HepG2 (cell line): ENCODE measurements at regions not wholly inside any gene's neighbourhood (a gene's known extent, or its start where the extent isn't known, plus 50 kb on each side); places are given as distances from the start of the nearest gene placed in this dataset.

Source experiments
- ATAC-seq: fragments of 200-7000 bp; cut with Tn5 transposase; 3 replicates; pipeline ENCODE4 v1.9.1; 2020; ENCODE audit warnings: mild to moderate bottlenecking, moderate library complexity
- BruUV-seq: library from RNA; stranded (reverse); fragments of 400-500 nt; replicated peaks from 2 replicates; lab custom pipeline; 2021; lab: Mats Ljungman, UMichigan
- CTCF ChIA-PET: fragments of 300-600 bp; formaldehyde crosslinking; extraction: SDS; loops from one replicate; lab custom pipeline; 2021; ENCODE audit warnings: low total read pairs, inconsistent platforms, low intra/inter-chr PET ratio; lab: Yijun Ruan, JAX
- POLR2A ChIA-PET: fragments of 350-600 bp; sonication (Branson Sonifier 250); formaldehyde crosslinking; loops from one replicate; lab custom pipeline; 2020; ENCODE audit warnings: antibody characterized with exemption, inconsistent platforms; lab: Yijun Ruan, JAX
- DNase-seq: peaks from one replicate; pipeline ENCODE4 v3.0.0-alpha.2; 2015; ENCODE audit warnings: low spot score
- FAIRE-seq: peaks from 3 replicates; lab custom pipeline; 2011; peaks lifted over from hg19 to GRCh38; lab: Jason Lieb, UNC
- H2AFZ ChIP-seq: one replicate; pipeline ENCODE4 v1.6.1; 2011; ENCODE audit warnings: low read length, inconsistent platforms
- H3K27ac ChIP-seq: fragments of 300-600 bp; 3 replicates; pipeline ENCODE4 v1.8.0; 2011; ENCODE audit warnings: mixed run types, mild to moderate bottlenecking, mixed read lengths, low read length, inconsistent platforms; ENCODE audit not compliant: insufficient read depth; ENCODE audit errors: extremely low read length
- H3K27me3 ChIP-seq, 2 experiments: fragments of 200-600 bp in 1 of 2; 2 replicates in 1 of 2; 3 replicates in 1 of 2; pipeline versions ENCODE4 v1.6.0 to v1.8.0; 2011; ENCODE audit warnings: low read length in 2 of 2, mild to moderate bottlenecking in 2 of 2, moderate library complexity in 2 of 2, inconsistent platforms in 1 of 2; ENCODE audit not compliant: insufficient read depth in 2 of 2, control insufficient read depth in 1 of 2
- H3K36me3 ChIP-seq, 2 experiments: fragments of 200-600 bp in 1 of 2; replicated peaks in 1 of 2; 2 replicates in 1 of 2; 3 replicates in 1 of 2; pipeline versions ENCODE4 v1.5.1 to v1.8.0; 2011; ENCODE audit warnings: low read length in 2 of 2, inconsistent platforms in 1 of 2; ENCODE audit not compliant: insufficient read depth in 2 of 2, control insufficient read depth in 1 of 2
- H3K4me1 ChIP-seq: 2 replicates; pipeline ENCODE4 v1.5.1; 2012; ENCODE audit warnings: low read length, inconsistent platforms; ENCODE audit not compliant: insufficient read depth
- H3K4me2 ChIP-seq: 2 replicates; pipeline ENCODE4 v1.6.0; 2011; ENCODE audit warnings: low read depth, low read length, inconsistent platforms
- H3K4me3 ChIP-seq, 3 experiments: fragments of 200-600 bp in 1 of 3; sonication (generic), shearing (Covaris generic) in 1 of 3; replicated peaks in 1 of 3; 2 replicates each; pipeline ENCODE4 v1.5.1; 2011 to 2016; ENCODE audit warnings: low read length in 3 of 3, inconsistent platforms in 2 of 3, low read depth in 2 of 3, mild to moderate bottlenecking in 2 of 3, control low read depth in 1 of 3, mixed read lengths in 1 of 3; ENCODE audit not compliant: insufficient read depth in 1 of 3
- H3K79me2 ChIP-seq: one replicate; pipeline ENCODE4 v1.6.1; 2011; ENCODE audit warnings: low read length, inconsistent platforms; ENCODE audit not compliant: insufficient read depth
- H3K9ac ChIP-seq: 2 replicates; pipeline ENCODE4 v1.6.0; 2011; ENCODE audit warnings: mild to moderate bottlenecking, low read depth, low read length, inconsistent platforms; ENCODE audit not compliant: insufficient read depth
- H3K9me3 ChIP-seq: 2 replicates; pipeline ENCODE4 v1.5.1; 2012; ENCODE audit warnings: mild to moderate bottlenecking, low read length
- H4K20me1 ChIP-seq: 2 replicates; pipeline ENCODE4 v1.6.0; 2011; ENCODE audit warnings: inconsistent platforms, mild to moderate bottlenecking, low read length, moderate library complexity; ENCODE audit not compliant: insufficient read depth
- GLI4 ChIP-seq: sonication (generic); formaldehyde crosslinking; IDR thresholded peaks from 2 replicates; pipeline ENCODE4 v1.5.1; 2020; ENCODE audit warnings: missing genetic modification reagents, mild to moderate bottlenecking, moderate library complexity, borderline replicate concordance
- MEIS1 ChIP-seq: sonication (generic); formaldehyde crosslinking; IDR thresholded peaks from 2 replicates; pipeline ENCODE4 v1.9.0; 2021; ENCODE audit warnings: mild to moderate bottlenecking, missing genetic modification reagents, moderate library complexity, borderline replicate concordance
- MIXL1 ChIP-seq: IDR thresholded peaks from 2 replicates; pipeline ENCODE4 v1.6.1; 2016
- NCOA2 ChIP-seq: sonication (generic); formaldehyde crosslinking; IDR thresholded peaks from 2 replicates; pipeline ENCODE4 v1.8.0; 2022; ENCODE audit warnings: inconsistent platforms
- NR1H2 ChIP-seq: sonication (generic); formaldehyde crosslinking; IDR thresholded peaks from 2 replicates; pipeline ENCODE4 v1.8.1; 2022; ENCODE audit warnings: low read depth, missing genetic modification reagents, borderline replicate concordance
- PHF8 ChIP-seq: sonication (generic); formaldehyde crosslinking; IDR thresholded peaks from 2 replicates; pipeline ENCODE4 v1.5.0; 2020; ENCODE audit warnings: missing genetic modification reagents
- RBM22 ChIP-seq: fragments of 200-400 bp; formaldehyde crosslinking; optimal IDR thresholded peaks from 2 replicates; pipeline ENCODE3; 2017; ENCODE audit warnings: mild to moderate bottlenecking, low read length, moderate library complexity
- SAFB2 ChIP-seq: sonication (generic); formaldehyde crosslinking; IDR thresholded peaks from 2 replicates; pipeline ENCODE4 v1.5.1; 2020; ENCODE audit warnings: missing genetic modification reagents, low read depth, mild to moderate bottlenecking, borderline replicate concordance
- SIX4 ChIP-seq: sonication (generic); formaldehyde crosslinking; IDR thresholded peaks from 2 replicates; pipeline ENCODE4 v1.4.0; 2020; ENCODE audit warnings: missing genetic modification reagents
- SP140L ChIP-seq: sonication (generic); formaldehyde crosslinking; IDR thresholded peaks from 2 replicates; pipeline ENCODE4 v1.4.0; 2020; ENCODE audit warnings: missing genetic modification reagents, borderline replicate concordance
- ZC3H13 ChIP-seq: sonication (generic); formaldehyde crosslinking; IDR thresholded peaks from 2 replicates; pipeline ENCODE4 v1.8.1; 2023; ENCODE audit warnings: mild to moderate bottlenecking, missing genetic modification reagents, moderate library complexity
- ZFP62 ChIP-seq: sonication (generic); formaldehyde crosslinking; IDR thresholded peaks from 2 replicates; pipeline ENCODE4 v1.4.0; 2020; ENCODE audit warnings: missing genetic modification reagents
- ZIK1 ChIP-seq: sonication (generic); formaldehyde crosslinking; IDR thresholded peaks from 2 replicates; pipeline ENCODE4 v1.5.0; 2020; ENCODE audit warnings: mild to moderate bottlenecking, low read depth, missing genetic modification reagents, borderline replicate concordance
- ZNF17 ChIP-seq: sonication (generic); formaldehyde crosslinking; IDR thresholded peaks from 2 replicates; pipeline ENCODE4 v1.5.0; 2020; ENCODE audit warnings: mild to moderate bottlenecking, missing genetic modification reagents
- ZNF263 ChIP-seq: sonication (generic); formaldehyde crosslinking; IDR thresholded peaks from 2 replicates; pipeline ENCODE4 v1.4.0; 2020; ENCODE audit warnings: missing genetic modification reagents
- ZNF3 ChIP-seq: IDR thresholded peaks from 2 replicates; pipeline ENCODE4 v1.7.0; 2017; ENCODE audit warnings: inconsistent platforms
- ZNF343 ChIP-seq: sonication (generic); formaldehyde crosslinking; IDR thresholded peaks from 2 replicates; pipeline ENCODE4 v1.4.0; 2020; ENCODE audit warnings: mild to moderate bottlenecking, missing genetic modification reagents
- ZNF589 ChIP-seq: sonication (generic); formaldehyde crosslinking; conservative IDR thresholded peaks from 2 replicates; pipeline ENCODE4 v1.8.0; 2022; ENCODE audit warnings: mild to moderate bottlenecking, moderate library complexity, missing genetic modification reagents
- ZNF780A ChIP-seq: sonication (generic); formaldehyde crosslinking; IDR thresholded peaks from 2 replicates; pipeline ENCODE4 v1.8.0; 2022; ENCODE audit warnings: mild to moderate bottlenecking, missing genetic modification reagents, moderate library complexity
- WGBS: methylation state at CpG from one replicate; pipeline ENCODE4 v1.1.6; 2017; ENCODE audit warnings: low lambda C conversion rate; 5-methylcytosine and 5-hydroxymethylcytosine counted together
- in situ Hi-C: cut with HindIII; loops from 2 replicates; pipeline ENCODE4 v1.10.0; 2017; ENCODE audit warnings: low pct_unique_long_range_greater_than_20kb; ENCODE audit not compliant: extremely low pct_ligation_motif_present
- intact Hi-C: fragments of 100-400 bp; cut with micrococcal nuclease; formaldehyde crosslinking; loops from one replicate; pipeline ENCODE4 v1.10.0; 2022; ENCODE audit not compliant: unreplicated experiment
- TF ChIP-seq, protein P1 (sequence below): sonication (generic); formaldehyde crosslinking; IDR thresholded peaks from 2 replicates; pipeline ENCODE4 v1.4.0; 2020; ENCODE audit warnings: missing genetic modification reagents
- TF ChIP-seq, protein P2 (sequence below): sonication (generic); formaldehyde crosslinking; IDR thresholded peaks from 2 replicates; pipeline ENCODE4 v1.4.0; 2020; ENCODE audit warnings: missing genetic modification reagents
- TF ChIP-seq, protein P3 (sequence below): sonication (generic); formaldehyde crosslinking; IDR thresholded peaks from 2 replicates; pipeline ENCODE4 v1.5.0; 2020; ENCODE audit warnings: mild to moderate bottlenecking, missing genetic modification reagents
- TF ChIP-seq, protein P4 (sequence below): sonication (generic); formaldehyde crosslinking; IDR thresholded peaks from 2 replicates; pipeline ENCODE4 v1.8.0; 2022; ENCODE audit warnings: missing genetic modification reagents, low read depth, mild to moderate bottlenecking, borderline replicate concordance

DNA sequence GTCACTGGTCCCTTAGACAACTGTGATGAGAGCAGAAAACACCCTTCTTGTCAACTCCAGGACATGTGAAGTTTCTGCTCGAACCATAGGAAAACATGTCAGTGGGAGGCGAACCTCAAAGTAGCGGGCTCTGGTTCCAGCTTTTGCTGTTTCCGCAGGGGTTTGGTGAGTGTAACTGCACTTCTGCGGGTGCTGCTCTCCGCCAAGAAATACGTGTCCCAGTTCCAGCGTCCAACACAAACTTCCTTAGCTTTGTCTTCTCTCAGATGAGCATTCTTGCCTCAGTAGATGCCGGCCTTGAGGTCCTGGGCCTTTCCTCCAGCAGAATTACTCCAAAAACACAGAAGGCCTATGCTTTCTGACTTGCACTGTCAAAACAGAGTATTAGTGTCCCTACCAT lies 156.3 kb downstream of the FNDC1 start (continued):
- no peak for TF ChIP-seq ZNF780A (CRISPR knock-in tag)
- TF ChIP-seq ZIK1 (CRISPR knock-in tag), result no peak
- TF ChIP-seq, protein P1, sequence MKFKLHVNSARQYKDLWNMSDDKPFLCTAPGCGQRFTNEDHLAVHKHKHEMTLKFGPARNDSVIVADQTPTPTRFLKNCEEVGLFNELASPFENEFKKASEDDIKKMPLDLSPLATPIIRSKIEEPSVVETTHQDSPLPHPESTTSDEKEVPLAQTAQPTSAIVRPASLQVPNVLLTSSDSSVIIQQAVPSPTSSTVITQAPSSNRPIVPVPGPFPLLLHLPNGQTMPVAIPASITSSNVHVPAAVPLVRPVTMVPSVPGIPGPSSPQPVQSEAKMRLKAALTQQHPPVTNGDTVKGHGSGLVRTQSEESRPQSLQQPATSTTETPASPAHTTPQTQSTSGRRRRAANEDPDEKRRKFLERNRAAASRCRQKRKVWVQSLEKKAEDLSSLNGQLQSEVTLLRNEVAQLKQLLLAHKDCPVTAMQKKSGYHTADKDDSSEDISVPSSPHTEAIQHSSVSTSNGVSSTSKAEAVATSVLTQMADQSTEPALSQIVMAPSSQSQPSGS (CRISPR knock-in tag), result no peak
- TF ChIP-seq, protein P2, sequence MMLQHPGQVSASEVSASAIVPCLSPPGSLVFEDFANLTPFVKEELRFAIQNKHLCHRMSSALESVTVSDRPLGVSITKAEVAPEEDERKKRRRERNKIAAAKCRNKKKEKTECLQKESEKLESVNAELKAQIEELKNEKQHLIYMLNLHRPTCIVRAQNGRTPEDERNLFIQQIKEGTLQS (CRISPR knock-in tag), result no peak
- TF ChIP-seq ZFP62 (CRISPR knock-in tag), result no peak
- no peak for TF ChIP-seq SP140L (CRISPR knock-in tag)
- TF ChIP-seq SAFB2 (CRISPR knock-in tag), result no peak
- no peak for TF ChIP-seq NR1H2 (CRISPR knock-in tag)
- no peak for TF ChIP-seq ZNF17 (CRISPR knock-in tag)
- no peak for TF ChIP-seq GLI4 (CRISPR knock-in tag)
- TF ChIP-seq NCOA2 (CRISPR knock-in tag), result no peak

DNA sequence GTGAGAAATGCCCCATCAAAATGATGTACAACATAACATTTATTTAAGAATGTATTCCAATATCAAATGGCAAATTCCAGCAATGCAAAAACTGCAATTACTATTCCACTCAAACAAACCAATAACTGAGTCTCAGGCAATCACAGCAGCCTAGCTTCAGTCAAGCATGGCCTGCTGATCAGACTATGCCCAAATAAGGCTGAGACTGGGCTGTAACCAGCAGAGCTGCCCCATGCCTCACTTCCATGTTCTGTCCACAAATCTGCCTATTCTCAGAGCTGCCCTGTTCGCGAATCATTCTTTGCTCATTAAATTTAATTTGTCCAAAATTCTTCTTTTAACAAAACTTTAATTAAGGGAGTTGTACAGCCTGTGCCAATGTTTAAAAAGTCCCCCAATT lies 155.4 kb downstream of the FNDC1 start:
- ChIA-PET POLR2A (no interaction called here), CTCF (no interaction called here)
- H3K4me1 ChIP-seq, result no peaks in the 10 kb centered on the region
- H2AFZ ChIP-seq, result no peak overlapping the region
- no peak for ATAC-seq
- H4K20me1 ChIP-seq, result no peaks in the 10 kb centered on the region
- no peak overlapping the region for H3K4me2 ChIP-seq
- no peak for FAIRE-seq
- no peak for DNase-seq
- no peak overlapping the region for H3K4me3 ChIP-seq
- H3K79me2 ChIP-seq, result no peaks in the 10 kb centered on the region
- intact Hi-C loops (no loop called here), in situ Hi-C loops (no loop called here)
- H3K27me3 ChIP-seq, result peaks cover 1 to 26% of the 10 kb centered on the region in 2 experiments; a peak in 4 of 5 replicates
- BruUV-seq, result no TSS peak
- H3K9me3 ChIP-seq, result no peaks in the 10 kb centered on the region
- H3K9ac ChIP-seq, result no peak overlapping the region
- no peak overlapping the region for H3K27ac ChIP-seq
- no peaks in the 10 kb centered on the region for H3K36me3 ChIP-seq
- WGBS, result 84% methylated on average over 2 of the region's 2 CpGs
- no peak for TF ChIP-seq MIXL1 (CRISPR knock-in tag)
- TF ChIP-seq MEIS1 (CRISPR knock-in tag), result no peak
- TF ChIP-seq, protein P3, sequence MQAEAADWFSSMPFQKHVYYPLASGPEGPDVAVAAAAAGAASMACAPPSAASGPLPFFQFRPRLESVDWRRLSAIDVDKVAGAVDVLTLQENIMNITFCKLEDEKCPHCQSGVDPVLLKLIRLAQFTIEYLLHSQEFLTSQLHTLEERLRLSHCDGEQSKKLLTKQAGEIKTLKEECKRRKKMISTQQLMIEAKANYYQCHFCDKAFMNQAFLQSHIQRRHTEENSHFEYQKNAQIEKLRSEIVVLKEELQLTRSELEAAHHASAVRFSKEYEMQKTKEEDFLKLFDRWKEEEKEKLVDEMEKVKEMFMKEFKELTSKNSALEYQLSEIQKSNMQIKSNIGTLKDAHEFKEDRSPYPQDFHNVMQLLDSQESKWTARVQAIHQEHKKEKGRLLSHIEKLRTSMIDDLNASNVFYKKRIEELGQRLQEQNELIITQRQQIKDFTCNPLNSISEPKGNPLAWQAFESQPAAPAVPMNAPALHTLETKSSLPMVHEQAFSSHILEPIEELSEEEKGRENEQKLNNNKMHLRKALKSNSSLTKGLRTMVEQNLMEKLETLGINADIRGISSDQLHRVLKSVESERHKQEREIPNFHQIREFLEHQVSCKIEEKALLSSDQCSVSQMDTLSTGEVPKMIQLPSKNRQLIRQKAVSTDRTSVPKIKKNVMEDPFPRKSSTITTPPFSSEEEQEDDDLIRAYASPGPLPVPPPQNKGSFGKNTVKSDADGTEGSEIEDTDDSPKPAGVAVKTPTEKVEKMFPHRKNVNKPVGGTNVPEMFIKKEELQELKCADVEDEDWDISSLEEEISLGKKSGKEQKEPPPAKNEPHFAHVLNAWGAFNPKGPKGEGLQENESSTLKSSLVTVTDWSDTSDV (CRISPR knock-in tag), result no peak
- no peak for TF ChIP-seq SIX4 (CRISPR knock-in tag)
- TF ChIP-seq, protein P4, sequence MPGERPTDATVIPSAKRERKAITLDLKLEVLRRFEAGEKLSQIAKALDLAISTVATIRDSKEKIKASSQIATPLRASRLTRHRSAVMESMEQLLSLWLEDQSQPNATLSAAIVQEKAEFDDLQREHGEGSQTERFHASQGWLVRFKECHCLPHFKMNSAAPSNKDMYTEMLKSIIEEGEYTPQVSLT (CRISPR knock-in tag), result no peak
- no peak for TF ChIP-seq ZNF3
- no peak for TF ChIP-seq ZC3H13
- TF ChIP-seq ZNF589 (CRISPR knock-in tag), result no peak
- no peak for TF ChIP-seq ZNF263 (CRISPR knock-in tag)
- TF ChIP-seq PHF8 (CRISPR knock-in tag), result no peak
- TF ChIP-seq RBM22, result no peak
- TF ChIP-seq ZNF343, result no peak
